CD4-positive, alpha-beta T cell treated with Interferon alpha-2 for 1 hour (primary cell): ENCODE measurements at regions not wholly inside any gene's neighbourhood (a gene's known extent, or its start where the extent isn't known, plus 50 kb on each side); places are given as distances from the start of the nearest gene placed in this dataset.
"Not testable (repeated sequence)": the region's sequence is repeated elsewhere in the genome, so short reads cannot be mapped to it uniquely, and the experiment has no call there.

Experiments used
- DNase-seq, 2 donors: peaks; one replicate each; pipeline ENCODE4 v3.0.0-alpha.2; 2020 to 2022

GRCh38 chr12:4822572-4822971 is 87.1 kb upstream of the KCNA1 start:
- DNase-seq, result no peak

GRCh38 chr12:4824380-4824779 is 85.3 kb upstream of the KCNA1 start:
- no peak for DNase-seq

- DNase-seq, result peak in 1 of 2 donors; percentile 45
These were observed 84.5 kb upstream of the KCNA1 start for GRCh38 chr12:4825011-4825858.

GRCh38 chr12:4826909-4827308 is 82.8 kb upstream of the KCNA1 start:
- no peak for DNase-seq

GRCh38 chr12:4828176-4828575 is 81.5 kb upstream of the KCNA1 start:
- no peak for DNase-seq

GRCh38 chr12:4829161-4829792 is 80.4 kb upstream of the KCNA1 start:
- peak in 1 of 2 donors; percentile 59 for DNase-seq

- no peak for DNase-seq
These were observed 79.9 kb upstream of the KCNA1 start for GRCh38 chr12:4829793-4830162.

- DNase-seq, result no peak
These were observed 79.0 kb upstream of the KCNA1 start for GRCh38 chr12:4830556-4831210.

- no peak for DNase-seq
These were observed 76.7 kb upstream of the KCNA1 start for GRCh38 chr12:4833053-4833452.

GRCh38 chr12:4833524-4833923 is 76.2 kb upstream of the KCNA1 start:
- no peak for DNase-seq

- not testable (repeated sequence) for DNase-seq
These were observed 67.3 kb upstream of the KCNA1 start for GRCh38 chr12:4842401-4842800.

GRCh38 chr12:4843907-4844306 is 65.8 kb upstream of the KCNA1 start:
- no peak for DNase-seq

GRCh38 chr12:4847713-4848112 is 62.0 kb upstream of the KCNA1 start:
- DNase-seq, result no peak

GRCh38 chr12:4849115-4849541 is 60.6 kb upstream of the KCNA1 start:
- DNase-seq, result peak; percentile 25 to 37

- DNase-seq, result no peak
These were observed 59.8 kb upstream of the KCNA1 start for GRCh38 chr12:4849795-4850345.

GRCh38 chr12:4850857-4851380 is 58.8 kb upstream of the KCNA1 start:
- no peak for DNase-seq

- DNase-seq, result no peak
These were observed 57.4 kb upstream of the KCNA1 start for GRCh38 chr12:4852308-4852707.

- DNase-seq, result no peak
These were observed 56.8 kb upstream of the KCNA1 start for GRCh38 chr12:4852911-4853310.

- DNase-seq, result peak; percentile 56 to 70
These were observed 54.4 kb upstream of the KCNA1 start for GRCh38 chr12:4855121-4855924.

- no peak for DNase-seq
These were observed 53.1 kb upstream of the KCNA1 start for GRCh38 chr12:4856596-4856995.

- peak; percentile 52 to 71 for DNase-seq
These were observed 52.0 kb upstream of the KCNA1 start for GRCh38 chr12:4857472-4858291.

- no peak for DNase-seq
These were observed 51.3 kb upstream of the KCNA1 start for GRCh38 chr12:4858386-4858785.
